ENCODE measurements at regions not wholly inside any gene's neighbourhood (a gene's known extent, or its start where the extent isn't known, plus 50 kb on each side); places are given as distances from the start of the nearest gene placed in this dataset.

DNA sequence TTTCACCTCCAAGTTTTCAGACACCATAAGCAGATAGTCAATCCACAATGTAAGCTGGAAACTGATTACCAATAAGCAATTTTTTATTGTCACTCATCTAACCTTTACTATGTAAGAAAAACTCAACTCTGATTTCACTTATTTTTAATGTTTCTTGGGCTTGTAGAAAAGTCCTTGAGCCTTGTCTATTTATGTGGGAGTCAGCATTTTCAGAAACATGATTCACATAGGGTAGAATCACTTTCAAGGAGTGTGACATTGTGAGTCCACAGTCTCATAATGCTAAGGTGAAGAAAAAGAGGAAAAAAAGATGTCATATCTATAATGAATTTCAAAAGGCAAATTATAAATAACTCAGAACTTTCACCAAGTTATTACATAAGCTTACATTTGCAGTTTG is 2167.9 kb upstream of the C9orf72 start:
- no peak for TF ChIP-seq CTCF (IDR thresholded peaks at IDR 0.05)
- TF ChIP-seq POLR2A (IDR thresholded peaks at IDR 0.05): no peak

Data from ovary (tissue), 3 donors.